Colon (tissue), 2 donors: ENCODE measurements at regions not wholly inside any gene's neighbourhood (a gene's known extent, or its start where the extent isn't known, plus 50 kb on each side); places are given as distances from the start of the nearest gene placed in this dataset.

Experiments used
- FAIRE-seq: peaks from 2 replicates; lab custom pipeline; 2012; peaks lifted over from hg19 to GRCh38; lab: Jason Lieb, UNC
- donor health status: control.
- donor health status: control.

DNA sequence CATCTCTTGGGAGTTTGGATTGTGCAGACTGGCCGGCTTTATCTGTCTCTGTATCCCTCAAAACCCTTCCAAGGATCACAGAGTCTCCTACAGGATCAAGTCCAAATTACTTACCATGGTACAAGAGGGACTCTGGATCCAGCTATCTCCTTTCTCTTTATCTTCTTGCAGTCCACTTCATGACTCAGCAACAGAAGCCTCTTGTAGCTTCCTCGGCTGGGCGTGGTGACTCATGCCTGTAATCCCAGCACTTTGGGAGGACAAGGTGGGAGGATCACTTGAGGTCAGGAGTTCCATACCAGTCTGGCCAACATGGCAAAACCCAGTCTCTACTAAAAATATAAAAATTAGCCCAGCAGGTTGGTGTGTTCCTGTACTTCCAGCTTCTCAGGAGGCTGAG is 189.7 kb downstream of the BCAT1 start:
- no peak for FAIRE-seq

DNA sequence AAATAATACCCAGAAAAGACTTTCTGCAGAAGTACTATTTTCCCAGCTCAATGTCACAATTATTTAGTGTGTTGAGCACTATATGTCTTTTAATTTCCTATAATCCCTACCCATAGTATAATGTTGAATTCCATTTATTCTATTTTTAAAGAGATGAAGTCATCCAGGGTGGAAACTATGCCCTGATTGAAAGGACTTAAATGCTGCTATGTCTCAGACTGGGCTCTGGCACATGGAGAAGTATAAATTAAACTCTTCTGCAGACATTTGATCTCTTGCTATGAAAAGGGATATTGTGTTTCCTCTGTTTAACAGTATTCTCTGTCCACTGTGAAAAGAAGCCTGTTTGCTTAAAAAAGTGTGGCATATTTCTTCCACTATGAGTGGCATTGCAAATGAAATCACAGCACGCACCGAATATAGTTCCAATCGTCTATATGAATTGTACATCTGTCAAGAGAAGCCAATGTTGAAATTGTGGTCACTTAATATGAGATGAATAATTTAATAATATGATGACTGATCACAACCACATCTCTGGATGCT is 192.3 kb downstream of the BCAT1 start:
- no peak for FAIRE-seq

DNA sequence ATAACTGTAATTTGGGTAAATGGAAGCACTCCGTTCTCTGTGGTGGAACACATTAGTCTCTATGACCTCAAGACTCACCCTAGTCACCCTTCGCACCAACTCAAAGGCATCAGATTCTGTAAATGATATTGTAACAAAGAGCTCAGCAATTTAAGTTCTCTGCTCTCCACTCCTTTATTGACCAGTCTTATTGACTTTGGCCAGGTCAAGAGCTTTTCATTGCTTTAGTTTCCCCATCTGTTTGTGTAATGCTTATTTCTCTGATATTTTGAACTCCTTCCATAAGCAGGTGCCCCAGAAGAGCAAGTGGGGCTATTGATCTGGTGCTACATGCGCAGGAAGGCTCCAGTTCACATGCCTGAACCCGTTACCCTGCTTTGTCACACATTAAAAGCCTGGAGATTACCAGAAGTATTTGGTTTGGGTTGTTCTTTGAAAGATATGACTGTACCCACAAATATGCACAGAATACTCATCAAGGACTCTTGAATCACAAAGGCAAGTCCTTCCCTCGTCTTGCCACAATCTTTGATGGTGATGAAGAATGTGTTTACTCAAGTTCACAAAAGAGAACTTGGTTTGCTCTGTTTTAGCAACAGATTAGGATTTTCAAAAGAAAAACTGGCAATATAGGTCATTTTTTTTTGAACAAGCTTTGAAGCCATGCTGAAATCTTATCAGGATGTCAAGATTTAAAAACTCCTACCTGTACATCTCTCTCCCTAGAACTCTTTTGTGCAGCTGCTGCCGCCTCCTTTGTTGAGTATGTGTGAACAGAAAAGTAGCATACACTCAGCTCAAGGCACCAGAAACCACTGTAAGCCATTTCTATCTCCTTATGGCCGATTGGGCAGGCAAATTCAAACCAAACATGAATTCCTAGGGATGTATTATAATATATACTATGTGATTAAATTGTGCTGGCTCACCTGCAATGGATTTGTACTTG is 193.9 kb downstream of the BCAT1 start:
- FAIRE-seq, result no peak

DNA sequence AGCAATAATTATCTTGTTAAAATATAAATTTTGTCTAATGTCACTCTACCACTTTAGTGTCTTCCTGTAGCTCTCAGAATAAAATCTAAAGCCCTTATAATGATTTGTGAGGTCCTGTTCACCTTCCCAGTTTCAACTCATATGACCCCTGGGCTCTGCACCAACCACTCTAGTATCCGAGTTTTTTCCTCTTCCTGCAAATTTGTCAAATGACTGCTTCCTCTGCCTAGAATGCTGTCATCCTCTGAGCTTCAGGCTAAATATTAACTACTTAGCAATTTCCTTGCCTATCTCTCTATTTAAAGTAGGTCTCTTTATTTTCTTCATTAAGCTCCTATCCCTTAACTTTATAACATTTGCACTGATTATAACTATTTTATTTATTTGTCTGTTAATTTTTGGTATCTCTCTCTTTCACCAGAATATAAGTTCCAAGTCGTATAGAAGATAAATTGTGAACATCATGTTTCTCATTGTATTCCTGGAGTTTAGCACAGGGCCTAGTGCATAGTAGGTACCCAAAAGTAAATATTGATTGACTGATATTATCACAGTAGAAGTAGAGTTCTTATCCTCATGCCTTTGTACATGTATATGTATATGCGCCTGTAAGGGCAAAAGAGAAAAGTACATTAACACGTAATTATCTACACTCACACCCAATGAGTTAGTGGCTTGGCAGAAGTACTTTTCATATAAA is 196.0 kb downstream of the BCAT1 start:
- FAIRE-seq, result no peak

DNA sequence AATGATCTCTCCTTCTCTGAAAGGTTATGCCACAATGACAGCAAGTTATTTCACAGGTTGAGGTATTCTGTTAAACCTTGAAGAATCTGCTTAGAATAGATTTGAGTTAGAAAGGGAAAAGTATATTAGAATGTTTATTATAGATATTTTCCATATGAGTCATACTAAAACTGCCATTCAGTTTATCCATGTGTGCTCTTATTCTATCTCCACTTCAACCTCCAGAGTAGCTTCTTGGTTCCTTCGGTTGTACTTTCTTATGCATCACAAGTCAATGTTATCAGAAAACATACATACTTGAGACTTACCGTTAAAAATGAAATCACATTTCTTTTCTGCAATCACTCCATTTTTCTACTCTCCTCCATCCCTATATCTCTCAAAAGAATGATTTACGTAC is 197.7 kb downstream of the BCAT1 start:
- FAIRE-seq, result no peak

DNA sequence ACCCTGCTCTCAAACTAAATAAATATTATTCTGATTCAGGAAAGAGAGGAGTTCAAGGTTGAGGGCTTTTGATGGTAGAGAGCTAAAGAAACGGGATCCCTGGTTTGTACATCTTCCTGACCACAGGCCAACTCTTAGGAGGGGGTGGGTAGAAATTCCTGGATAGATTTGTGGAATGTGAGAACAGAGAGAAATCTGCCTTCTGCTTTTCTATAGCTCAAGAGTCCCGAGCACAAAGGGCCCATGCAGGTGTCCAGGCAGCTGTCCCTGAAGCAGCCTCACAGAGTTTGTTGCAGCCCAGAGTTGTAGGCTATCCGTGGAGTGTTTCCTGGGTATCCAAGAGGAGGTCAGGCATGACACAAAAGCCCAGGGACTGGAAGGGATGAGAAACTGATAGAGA is 198.6 kb downstream of the BCAT1 start:
- FAIRE-seq, result no peak

DNA sequence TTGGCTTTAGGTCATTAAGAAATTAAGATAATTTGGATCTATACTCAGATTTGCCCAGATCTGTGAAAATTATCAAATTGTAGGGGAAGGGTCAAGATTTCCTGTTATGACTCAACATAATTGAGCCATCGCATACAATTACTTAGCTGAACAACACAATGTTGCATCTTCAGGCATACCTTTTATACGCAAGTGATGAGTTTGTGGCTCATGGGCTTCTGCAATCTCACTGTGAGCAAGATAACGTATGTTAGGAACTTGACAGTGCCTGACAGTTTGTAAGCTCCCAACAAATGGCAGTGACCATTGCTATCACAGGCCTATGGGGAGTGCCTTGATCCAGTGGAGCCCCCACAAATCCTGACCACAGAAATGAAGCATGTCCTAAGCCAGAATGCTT is 199.7 kb downstream of the BCAT1 start:
- FAIRE-seq, result no peak

DNA sequence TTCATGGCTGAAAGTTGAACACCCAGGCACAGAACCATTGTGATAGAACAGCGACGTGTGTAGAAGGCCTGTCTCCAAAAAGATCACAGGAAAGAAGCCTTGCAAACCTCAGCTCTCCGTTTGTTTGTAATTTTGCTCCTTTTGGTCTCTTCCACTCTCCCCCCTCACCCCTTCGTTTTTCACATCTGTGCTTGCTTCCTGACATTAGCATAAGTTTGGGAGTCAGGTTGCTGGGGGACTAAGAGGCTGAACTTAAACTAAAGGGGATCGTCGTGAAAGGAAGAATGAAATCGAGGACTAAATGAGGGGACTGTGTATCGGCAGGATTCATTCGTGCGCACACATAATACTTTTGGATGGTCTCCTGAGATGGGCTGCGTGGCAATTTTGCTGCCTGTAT is 200.6 kb downstream of the BCAT1 start:
- FAIRE-seq, result no peak

DNA sequence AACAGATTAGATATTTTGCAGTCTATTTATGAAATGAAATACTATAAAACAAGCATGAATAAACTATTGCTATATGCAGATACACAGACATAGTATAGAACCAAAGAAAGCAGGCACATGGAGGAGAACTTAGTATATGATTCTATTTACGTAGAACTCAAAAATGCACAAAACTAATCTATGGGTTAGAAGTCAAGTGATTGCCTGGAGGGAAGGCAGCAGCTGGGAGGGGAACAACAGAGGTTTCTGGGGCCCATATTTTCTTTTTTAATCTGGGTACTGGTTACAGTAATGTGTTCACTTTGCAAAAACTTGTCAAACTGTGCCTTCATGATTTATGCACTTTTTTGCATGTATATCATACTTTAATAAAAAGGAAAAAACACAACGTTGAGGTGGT is 202.0 kb downstream of the BCAT1 start:
- FAIRE-seq, result no peak

DNA sequence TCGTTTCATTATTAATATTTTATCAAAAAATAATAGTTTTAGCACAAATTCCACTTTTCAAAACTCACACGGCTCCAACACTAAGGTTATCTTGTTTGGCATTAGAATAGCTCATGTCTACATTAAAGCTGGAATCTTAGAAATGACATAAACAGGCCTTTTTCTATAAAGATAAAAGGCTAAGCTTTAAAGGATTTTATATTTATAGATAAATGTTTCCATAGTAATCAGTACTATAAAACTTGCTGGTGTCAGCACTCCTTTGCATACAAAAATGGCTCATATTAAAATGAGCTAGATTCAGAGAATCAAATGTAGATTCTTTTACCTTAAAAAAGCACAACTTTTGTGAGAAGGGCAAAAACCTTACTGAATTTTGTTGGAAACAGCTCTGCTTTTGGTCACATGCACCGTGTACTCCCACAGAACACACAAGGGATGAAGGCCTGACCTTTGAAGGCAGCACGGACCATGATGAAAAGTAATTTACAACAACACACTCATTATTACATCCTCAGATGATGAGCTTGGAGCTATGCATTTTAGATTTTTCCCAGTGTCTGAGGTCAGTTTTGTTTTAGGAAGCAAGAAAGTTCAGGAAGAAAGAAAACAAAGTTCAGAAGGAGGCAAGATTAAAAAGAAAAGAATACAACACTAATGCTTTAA is 202.8 kb downstream of the BCAT1 start:
- FAIRE-seq, result no peak

DNA sequence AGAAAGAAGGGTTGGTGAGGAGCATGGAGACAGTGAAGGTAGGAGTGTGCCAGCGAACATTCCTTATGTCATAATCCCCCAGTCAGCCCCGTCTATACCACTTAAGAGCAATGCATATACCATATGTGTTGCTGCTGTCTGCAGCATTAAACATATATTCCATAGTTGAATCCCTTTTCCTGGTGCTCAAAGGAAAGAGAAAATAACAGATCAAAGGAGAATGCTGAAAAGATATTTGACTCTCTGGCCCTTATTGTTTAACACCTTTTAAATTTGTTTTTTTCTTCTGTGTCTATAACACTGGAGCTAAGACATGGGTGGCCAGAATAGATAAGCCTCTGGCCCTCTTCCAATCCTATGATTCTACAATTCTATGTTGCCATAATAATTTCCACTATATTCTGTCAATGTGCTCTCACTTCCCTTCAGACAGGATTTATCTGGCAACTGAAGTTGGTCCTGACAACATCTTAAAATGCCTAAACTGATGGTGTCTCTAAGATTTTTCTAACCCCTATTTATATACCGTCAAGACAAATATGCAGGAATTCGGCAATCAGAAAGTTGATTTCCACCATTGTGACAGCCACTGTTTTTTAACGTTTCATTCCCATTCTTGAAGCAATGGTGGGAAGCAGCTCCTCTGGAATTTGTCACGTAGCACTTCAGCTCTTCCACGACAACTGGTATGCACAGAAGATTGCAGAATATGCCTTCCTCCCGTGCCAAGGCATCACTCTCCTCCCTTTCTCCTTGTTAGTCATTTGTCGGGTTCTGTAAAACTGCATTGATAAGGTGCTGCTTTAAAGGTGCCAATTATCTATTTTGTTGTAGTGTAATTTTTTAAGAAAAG is 204.7 kb downstream of the BCAT1 start:
- FAIRE-seq, result no peak

DNA sequence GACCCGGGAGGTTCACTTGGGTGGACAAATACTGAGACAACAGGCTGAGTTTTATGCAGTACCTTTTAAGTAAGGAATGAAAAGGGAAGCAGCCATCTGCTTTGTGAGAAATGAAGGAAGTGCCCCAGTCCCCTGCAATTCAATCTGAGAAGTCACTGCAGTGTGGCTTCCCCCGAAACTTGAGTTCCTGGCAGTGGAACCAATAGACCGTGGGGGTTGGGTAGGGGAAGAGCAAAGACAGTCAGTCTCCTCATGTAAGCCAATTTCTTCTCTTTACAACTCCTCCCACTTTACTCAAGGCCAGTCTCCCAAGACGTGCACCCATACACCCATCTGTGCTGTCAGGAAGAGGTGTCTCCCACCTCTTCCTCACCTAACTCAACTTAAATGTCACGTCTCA is 206.5 kb downstream of the BCAT1 start:
- no peak for FAIRE-seq

DNA sequence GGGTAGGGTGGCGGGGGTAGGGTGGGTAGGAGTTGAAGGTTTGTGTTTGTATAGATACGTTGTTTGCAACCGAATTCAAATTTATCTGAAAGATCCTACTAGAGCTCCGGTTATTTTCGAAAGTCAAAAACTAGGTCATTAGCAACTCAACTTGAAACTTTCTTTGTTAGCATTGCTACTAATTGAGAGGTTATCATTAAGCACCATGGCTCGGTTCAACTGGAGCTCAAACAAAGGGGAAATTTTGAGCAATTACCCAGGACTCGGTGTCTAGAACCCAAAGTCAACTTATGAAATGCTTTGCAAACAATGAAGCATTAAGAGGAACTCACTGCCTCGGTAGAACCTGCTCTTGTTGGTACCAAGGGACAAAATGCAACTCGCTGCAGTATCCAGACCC is 207.7 kb downstream of the BCAT1 start:
- FAIRE-seq, result no peak

DNA sequence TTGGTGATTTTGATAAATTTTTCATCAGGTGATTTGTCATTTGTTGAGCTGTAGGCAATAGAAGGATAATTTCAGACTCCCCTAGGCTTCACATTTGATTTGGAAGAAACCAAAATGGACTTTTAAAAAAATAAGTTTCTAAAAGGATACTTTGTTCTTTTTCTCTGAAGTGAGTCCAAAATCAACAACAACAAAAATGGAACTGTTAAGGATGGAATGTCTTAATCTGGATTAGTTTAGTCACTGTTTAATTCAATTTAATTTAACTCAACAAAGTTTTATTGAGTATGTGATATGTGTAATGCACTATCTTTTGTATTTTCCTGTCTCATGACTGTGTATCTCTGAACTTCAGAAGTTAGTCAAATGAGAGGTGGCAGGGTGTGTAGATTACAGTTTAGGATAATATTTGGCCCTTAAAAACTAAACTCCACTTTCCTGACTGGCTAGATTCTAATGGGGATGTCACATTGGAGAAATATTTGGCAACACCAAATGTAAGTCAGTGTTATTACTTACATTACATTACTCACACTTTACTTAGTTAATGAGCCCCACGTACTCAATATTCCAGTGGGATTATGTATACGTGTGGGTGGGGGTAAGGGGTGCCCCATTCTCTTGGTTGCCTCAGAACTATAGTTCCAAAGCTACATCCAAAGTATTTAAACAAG is 209.7 kb downstream of the BCAT1 start:
- FAIRE-seq, result no peak

DNA sequence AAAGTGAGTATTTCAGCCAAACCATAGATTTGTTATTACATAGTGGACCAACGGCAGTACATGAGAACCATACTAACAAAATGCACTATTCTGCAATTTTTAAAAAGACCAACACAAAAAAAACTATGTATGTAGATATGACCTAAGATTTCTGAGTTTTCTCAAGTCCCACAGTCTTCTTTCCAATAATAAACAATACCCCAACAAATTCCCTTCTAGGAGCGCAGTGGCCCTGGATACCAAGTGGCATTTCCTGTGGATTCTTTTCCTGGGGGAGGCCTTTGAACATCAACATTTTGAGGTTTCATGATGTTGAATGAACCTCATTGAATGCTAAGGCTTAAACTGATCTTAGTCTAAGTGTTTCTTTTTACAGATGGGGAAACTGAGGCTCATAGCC is 210.5 kb downstream of the BCAT1 start:
- FAIRE-seq, result no peak

DNA sequence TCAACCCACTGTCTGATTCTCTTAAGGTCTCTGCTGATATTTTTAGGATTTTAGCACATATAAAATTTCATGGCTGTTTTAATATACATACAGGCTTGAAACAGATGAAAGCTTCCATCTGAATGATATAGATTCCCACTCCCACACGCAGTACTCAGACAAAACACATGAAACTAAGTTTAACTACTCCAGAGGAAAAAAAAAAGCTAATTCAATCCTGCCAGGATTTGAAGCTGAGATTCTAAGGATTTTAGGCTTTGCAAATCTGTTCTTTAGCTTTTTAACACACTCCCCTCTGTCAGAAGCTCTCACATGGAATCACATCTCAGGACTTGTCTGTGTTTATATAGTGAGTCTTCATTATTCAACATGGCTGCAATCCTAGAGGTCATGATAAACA is 217.3 kb downstream of the BCAT1 start:
- no peak for FAIRE-seq

DNA sequence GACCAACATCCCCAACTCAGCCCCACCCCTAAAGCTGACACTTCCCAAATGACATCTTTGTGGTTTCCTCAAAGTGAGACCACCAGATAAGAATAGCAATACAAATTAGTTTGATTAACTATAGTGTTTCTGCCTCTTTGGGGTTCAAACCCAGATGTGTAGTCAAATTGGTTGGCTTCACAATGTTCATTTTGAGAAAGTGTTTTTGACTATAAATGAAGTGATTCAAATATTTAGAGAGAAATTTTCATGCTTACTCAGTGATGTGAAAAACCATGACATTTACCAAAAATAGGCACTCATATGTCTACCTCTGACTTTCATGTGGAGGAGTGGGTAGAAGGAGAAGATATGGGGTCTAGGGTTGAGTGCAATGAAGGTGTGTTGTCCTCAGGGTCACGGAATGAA is 218.4 kb downstream of the BCAT1 start:
- no peak for FAIRE-seq

DNA sequence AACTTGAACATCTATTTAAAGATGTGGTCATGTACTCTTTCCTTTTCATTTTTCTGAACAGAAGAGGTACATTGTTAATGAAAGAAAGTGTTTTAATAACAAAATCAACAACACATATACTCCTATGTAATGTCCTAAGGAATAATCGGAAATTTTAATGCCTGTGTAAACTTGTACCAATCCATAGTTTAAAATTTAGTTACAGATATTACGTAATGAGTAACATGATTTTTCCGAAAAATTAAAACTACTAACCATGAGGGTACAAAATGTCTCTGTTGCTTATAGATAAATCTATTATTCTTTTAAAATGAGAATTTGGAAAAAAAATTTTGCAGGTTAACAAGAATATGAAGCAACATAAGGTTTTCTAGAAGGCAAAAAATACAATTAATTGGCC is 220.1 kb downstream of the BCAT1 start:
- no peak for FAIRE-seq

DNA sequence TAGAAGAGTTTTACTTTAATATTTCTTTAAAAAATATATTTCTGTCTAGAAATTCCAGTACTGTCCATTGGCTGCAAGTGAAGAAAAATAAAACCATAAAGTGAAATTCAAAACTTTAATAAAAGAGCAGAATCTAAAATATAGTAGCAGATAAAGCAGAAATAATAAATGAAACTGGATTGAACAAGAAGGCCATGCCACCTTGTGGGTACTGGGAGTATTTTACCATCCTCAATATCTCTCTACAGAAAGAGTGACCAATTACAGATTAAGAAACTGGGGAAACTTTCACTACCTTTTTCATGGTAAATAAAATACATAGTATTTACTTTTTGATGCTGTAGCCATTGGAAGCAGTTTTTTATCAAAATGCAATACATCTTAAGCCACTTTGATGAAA is 220.5 kb downstream of the BCAT1 start:
- FAIRE-seq, result no peak

DNA sequence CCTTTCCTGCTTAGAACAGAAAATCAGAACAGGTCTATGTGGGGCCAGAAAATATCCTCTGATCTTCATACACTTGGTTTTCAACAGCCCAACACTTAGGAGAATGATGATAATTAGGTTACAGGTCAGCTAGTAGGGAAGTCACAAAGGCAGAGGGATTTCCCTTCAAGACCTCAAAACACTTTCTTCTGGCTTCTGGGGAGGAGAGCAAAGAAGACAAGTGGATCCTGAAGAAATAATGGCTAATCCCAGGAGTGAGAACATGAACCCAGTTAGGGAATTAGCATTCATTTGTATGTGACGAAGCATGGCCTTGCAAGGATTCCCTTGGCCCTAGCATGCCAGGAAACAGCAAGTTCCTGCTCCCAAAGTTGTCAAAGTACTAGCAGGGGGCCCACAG is 223.3 kb downstream of the BCAT1 start:
- no peak for FAIRE-seq

DNA sequence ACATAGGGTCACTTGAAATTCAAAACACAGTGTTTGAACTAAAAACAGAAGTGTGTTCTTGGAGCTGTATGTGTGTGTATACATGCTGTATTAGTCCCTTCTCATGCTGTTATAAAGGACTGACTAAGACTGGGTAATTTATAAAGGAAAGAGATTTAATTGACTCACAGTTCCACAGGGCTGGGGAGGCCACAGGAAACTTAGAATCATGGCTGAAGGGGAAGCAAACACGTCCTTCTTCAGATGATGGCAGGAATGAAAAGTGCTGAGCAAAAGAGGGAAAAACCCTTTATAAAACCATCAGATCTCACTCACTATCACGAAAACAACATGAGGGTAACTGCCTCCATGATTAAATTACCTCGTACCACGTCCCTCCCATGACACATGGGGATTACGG is 224.1 kb downstream of the BCAT1 start:
- no peak for FAIRE-seq
